Neuron (in vitro differentiated cells): ENCODE measurements at regions not wholly inside any gene's neighbourhood (a gene's known extent, or its start where the extent isn't known, plus 50 kb on each side); places are given as distances from the start of the nearest gene placed in this dataset.

Experiments used
- H2AFZ ChIP-seq: one replicate; pipeline ENCODE4 v1.6.1; 2013; ENCODE audit warnings: low read depth, mild to moderate bottlenecking, inconsistent platforms, low read length, moderate library complexity
- H3K27me3 ChIP-seq: one replicate; pipeline ENCODE4 v1.6.1; 2013; ENCODE audit warnings: low read length; ENCODE audit not compliant: insufficient read depth
- H3K36me3 ChIP-seq: one replicate; pipeline ENCODE4 v1.6.1; 2013; ENCODE audit warnings: low read length; ENCODE audit not compliant: insufficient read depth
- H3K4me1 ChIP-seq: one replicate; pipeline ENCODE4 v1.6.1; 2013; ENCODE audit warnings: low read length; ENCODE audit not compliant: insufficient read depth
- H3K4me3 ChIP-seq: 2 replicates; pipeline ENCODE4 v1.5.1; 2013; ENCODE audit warnings: mild to moderate bottlenecking, low read length, moderate library complexity
- H3K9me3 ChIP-seq: one replicate; pipeline ENCODE4 v1.6.1; 2013; ENCODE audit warnings: low read length

DNA sequence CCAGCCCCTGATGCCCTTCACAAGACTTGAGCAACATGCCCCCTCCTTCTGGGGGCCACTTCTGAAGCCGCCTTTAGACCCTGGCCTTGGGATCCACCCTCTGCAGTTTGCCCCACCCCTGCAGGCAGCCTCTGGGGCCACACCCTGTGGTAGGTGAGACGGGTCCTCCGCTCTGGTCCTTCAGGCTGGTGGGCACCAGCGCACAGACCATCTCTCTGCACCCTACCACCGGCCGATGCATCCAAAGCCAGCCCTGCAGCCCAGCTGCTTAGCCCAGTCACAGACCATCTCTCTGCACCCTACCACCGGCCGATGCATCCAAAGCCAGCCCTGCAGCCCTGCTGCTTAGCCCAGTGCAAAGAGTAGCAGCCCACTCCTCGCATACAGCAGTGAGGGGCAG, 159.3 kb upstream of the ECI2 start:
- peaks cover 11% of the 10 kb centered on the region for H3K4me1 ChIP-seq
- H3K9me3 ChIP-seq: no peaks in the 10 kb centered on the region
- no peak overlapping the region for H3K4me3 ChIP-seq
- no peaks in the 10 kb centered on the region for H3K27me3 ChIP-seq
- H2AFZ ChIP-seq: no peak overlapping the region
- no peaks in the 10 kb centered on the region for H3K36me3 ChIP-seq

DNA sequence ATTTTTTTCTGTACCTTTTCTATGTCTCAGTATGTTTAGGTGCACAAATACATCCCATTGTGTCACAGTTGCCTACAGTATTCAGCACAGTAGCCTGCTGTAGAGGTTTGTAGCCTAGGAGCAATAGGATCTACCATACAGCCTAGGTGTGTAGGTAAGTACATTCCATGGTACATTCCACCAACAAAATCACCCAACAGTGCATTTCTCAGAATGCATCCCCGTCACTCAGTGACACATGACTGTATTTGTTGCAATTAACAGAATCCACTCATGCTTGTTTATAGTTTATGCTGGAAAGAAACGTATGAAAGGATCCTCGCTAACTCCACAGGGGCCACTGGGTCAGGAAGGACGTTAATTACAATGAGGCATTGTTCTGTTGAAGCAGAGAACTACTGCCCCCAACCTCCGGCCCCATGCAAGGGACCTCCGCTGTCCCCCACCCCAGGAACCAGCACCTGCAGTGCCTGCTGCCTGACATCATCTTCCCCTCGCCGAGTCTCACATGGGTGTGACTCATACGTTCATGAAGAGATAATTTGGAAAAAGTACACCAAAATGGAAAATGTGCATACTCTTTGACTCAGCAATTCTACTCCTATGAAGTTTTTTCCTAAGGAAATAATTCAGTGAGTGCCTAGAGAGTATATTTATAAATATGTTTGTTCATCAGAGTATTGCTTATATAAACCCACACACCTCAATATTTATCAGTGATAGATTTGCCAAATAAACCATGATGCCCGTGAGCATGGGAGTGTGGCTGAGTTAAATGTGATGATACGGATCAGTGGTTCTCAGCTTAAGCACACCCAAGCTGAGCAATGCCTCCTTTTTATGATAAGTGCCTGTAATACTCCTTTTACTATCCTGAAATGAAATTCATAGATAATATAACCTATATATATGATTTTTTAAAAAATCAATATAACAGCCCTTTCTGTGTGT, 156.4 kb upstream of the ECI2 start:
- peaks cover 17% of the 10 kb centered on the region for H3K4me1 ChIP-seq

DNA sequence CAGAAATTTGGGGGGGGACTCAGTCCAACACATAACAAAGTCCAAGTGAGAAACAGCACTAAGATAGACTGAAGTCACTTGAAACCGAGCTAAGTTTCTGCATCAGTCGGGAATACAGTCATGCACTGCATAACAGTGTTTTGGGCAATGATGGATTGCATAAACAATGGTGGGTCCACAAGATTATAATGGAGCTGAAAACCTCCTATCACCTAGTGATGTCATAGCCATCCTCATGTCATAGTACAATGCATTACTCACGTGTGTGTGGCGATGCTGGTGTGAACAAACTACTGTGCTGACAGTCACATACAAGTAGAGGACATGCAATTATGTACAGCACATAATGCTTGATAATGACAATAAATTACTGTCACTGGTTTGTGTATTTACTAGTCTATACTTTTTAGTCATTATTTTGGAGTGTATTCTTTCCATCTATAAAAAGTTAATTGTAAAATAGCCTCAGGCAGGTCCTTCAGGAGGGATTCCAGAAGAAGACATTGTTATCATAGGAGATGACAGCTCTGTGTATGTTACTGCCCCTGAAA, 154.5 kb upstream of the ECI2 start:
- H3K4me3 ChIP-seq: no peak overlapping the region
- no peaks in the 10 kb centered on the region for H3K36me3 ChIP-seq
- H3K4me1 ChIP-seq: peaks cover 7% of the 10 kb centered on the region
- no peak overlapping the region for H2AFZ ChIP-seq
- no peaks in the 10 kb centered on the region for H3K27me3 ChIP-seq
- H3K9me3 ChIP-seq: no peaks in the 10 kb centered on the region

More for the DNA sequence above, 156.4 kb upstream of the ECI2 start:
- H3K27me3 ChIP-seq: no peaks in the 10 kb centered on the region
- no peaks in the 10 kb centered on the region for H3K36me3 ChIP-seq
- no peak overlapping the region for H2AFZ ChIP-seq
- no peak overlapping the region for H3K4me3 ChIP-seq
- H3K9me3 ChIP-seq: no peaks in the 10 kb centered on the region

DNA sequence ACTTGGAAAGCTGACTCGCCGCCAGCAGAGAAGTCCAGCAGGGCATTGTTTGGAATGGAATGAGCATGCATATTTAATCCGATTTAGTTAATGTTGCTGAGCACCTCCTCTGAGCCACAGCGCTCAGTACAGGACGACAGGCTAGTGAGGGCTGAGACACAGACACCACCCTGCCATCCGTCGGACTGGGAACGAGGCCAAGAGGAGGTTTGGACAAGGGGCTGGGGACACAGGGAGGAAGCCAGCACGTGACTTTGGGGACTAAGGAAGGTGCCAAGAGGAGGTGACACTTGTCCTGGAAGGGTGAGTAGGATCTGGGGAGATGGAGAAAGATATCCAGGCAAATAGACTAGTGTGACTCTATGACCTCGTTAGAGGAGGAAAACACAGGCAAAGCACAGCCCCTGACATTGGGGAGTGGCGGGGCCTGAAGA, 152.5 kb upstream of the ECI2 start:
- Histone ChIP-seq H3K36me3 (no peaks in the 10 kb centered on the region), H3K27me3 (no peaks in the 10 kb centered on the region), H3K9me3 (no peaks in the 10 kb centered on the region), H2AFZ (no peak overlapping the region), H3K4me3 (no peak overlapping the region), H3K4me1 (peaks cover 6% of the 10 kb centered on the region)

DNA sequence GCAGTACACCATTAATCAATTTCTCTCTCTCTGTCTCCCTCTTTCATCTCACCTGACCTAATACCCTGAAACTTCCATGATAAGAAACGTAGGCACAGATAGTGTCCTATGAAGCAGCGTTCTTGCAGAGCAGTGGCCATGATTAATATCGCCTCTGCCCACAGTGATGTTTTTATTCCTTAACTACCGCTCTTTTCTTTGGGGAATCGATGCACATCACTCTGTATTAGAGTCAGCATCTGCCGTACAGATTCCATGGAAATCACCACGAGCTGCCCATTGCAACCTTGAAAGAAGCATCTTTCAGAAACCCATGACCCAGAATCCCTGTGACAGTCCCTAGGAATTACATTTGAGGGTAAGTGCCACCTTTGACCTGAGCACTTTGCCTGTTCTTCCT, 152.0 kb upstream of the ECI2 start:
- no peak overlapping the region for H3K4me3 ChIP-seq
- no peaks in the 10 kb centered on the region for H3K27me3 ChIP-seq
- H3K9me3 ChIP-seq: no peaks in the 10 kb centered on the region
- H2AFZ ChIP-seq: no peak overlapping the region
- H3K4me1 ChIP-seq: peaks cover 6% of the 10 kb centered on the region
- no peaks in the 10 kb centered on the region for H3K36me3 ChIP-seq

DNA sequence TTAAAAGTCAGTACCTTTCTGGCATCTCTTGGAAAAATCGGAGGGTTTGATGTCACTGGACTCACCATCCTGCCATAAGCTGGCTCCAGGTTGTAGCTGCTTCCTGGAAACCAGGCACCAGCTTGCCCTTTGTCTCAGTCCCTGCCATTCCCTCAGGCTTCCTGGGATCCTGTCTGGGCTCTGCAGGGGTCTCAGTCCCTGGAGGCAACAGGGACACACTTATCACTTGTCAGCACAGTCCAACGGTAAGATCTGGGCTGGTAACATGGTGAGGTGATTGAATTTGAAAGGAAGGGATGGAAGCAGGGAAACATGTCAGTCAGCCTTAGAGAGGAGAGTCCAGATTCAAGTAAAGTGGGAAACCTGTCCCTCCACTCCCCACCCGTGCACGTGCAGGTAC, 147.6 kb upstream of the ECI2 start:
- H3K4me3 ChIP-seq: no peak overlapping the region
- no peaks in the 10 kb centered on the region for H3K27me3 ChIP-seq
- H3K9me3 ChIP-seq: no peaks in the 10 kb centered on the region
- no peak overlapping the region for H2AFZ ChIP-seq
- peaks cover 6% of the 10 kb centered on the region for H3K4me1 ChIP-seq
- H3K36me3 ChIP-seq: no peaks in the 10 kb centered on the region

DNA sequence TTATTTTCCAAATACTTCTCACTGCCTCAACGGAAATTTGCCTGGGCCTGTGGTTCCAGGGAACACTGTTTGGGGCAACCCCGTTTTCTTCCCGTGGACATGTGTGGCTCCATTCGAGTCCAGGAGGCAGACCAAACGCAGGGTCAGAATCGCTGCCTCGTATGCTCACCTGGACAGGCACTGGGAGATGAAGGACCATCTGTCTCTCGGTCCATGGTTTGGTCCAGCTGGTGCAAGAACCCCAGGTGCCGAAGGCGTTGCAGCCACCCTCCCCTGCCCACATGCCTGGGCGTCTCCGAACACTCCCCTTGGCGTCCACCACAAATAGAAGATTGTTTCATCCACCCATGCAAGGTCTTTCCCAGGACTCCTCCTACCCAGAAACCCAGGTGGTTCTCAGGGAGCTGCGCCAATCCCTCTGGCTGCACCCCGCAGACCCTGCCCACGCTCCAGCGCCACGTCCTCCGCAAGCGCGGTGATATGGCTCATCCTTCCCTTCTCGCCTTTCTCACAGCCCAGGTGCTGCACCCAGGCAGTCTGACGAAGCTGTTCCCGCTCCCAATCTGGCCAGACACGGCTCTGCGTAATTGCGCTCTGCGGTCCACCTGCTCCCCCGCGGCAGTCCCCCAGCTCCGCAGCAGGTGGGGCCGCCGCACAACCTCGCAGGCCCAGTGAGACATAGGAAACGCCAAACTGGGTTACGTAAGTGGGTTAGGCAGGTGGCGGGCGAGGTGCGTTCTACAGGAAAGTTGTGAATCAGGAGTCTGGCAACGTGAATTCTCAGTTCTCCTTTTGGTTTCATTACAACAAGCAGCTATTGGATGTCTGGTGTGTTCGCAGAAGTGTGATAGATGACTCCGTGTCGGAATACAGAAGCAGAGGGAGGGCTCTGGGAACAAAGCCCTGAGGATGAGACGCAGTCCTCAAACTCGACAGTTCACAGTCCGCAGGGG, 146.2 kb upstream of the ECI2 start:
- Histone ChIP-seq H2AFZ (no peak overlapping the region), H3K4me1 (no peaks in the 10 kb centered on the region), H3K4me3 (no peak overlapping the region), H3K9me3 (no peaks in the 10 kb centered on the region), H3K36me3 (no peaks in the 10 kb centered on the region), H3K27me3 (no peaks in the 10 kb centered on the region)

DNA sequence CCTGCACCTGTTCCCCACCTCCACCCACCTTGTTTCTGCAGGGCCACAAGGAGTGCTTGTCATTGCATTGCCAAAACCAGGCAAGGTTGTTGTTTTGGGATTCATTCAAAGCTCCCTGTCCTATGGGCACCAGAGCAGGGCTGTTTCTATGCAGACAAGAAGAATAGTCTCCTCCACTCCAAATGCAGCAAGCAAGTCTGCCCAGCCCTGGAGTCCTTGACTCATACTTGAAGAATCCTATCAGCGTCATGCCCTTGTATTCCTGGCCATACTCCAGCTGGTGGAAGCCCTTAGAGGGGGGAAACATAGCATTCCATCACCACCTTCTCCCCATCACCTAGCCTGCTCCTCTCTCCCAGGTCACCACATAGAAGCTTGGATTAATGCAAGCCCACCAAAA, 145.3 kb upstream of the ECI2 start:
- no peaks in the 10 kb centered on the region for H3K36me3 ChIP-seq
- no peak overlapping the region for H2AFZ ChIP-seq
- H3K4me1 ChIP-seq: no peaks in the 10 kb centered on the region
- H3K27me3 ChIP-seq: no peaks in the 10 kb centered on the region
- H3K9me3 ChIP-seq: no peaks in the 10 kb centered on the region
- no peak overlapping the region for H3K4me3 ChIP-seq

DNA sequence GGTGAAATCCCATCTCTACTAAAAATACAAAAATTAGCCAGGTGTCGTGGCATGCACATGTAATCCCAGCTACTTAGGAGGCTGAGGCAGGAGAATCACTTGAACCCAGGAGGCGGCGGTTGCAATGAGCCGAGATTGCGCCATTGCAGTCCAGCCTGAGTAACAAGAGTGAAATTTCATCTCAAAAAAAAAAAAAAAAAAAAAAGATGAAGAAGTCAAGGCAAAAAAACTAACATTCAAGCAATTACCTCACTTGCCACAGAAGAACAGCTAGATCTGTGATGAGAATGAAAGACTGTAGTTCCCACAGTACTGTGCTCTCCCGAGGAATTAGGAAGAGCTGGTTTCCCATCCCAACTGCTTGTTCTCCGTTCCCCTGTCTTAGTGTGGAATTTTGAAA, 144.7 kb upstream of the ECI2 start:
- H2AFZ ChIP-seq: no peak overlapping the region
- H3K36me3 ChIP-seq: no peaks in the 10 kb centered on the region
- peaks cover 2% of the 10 kb centered on the region for H3K9me3 ChIP-seq
- no peak overlapping the region for H3K4me3 ChIP-seq
- H3K4me1 ChIP-seq: no peaks in the 10 kb centered on the region
- no peaks in the 10 kb centered on the region for H3K27me3 ChIP-seq

DNA sequence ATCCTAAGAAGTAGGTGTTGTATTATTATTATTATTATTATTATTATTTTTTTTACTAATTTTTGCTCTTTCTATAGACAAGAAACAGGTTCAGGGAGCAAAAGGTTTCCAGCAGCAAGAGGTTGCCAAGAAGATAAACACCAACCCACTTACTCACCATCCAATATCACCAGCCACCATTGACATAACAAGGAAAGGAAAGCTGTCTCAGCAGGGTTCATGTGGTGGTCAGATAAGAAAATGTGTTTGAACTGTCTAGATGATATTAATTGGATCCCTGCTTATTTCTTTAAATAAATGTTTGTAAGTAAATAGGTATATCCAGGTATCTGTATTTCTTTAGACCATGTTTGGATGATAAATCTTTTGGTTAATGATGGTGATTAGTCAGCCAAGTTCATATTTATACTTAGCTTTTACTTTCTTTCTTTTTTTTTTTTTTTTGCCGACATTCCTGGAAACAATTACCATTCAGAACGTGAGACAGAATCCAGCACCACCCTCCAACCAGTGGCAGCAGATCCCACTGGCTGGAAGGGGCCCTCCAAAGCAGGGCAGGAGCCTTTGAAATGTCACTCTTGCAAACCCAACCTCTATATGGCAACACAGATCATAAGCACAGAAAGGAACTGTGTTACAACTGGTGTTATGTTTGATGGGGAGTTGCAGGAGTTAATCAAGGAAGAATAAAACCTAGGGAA, 139.2 kb upstream of the ECI2 start:
- Histone ChIP-seq H3K4me3 (no peak overlapping the region), H3K4me1 (no peaks in the 10 kb centered on the region), H3K36me3 (no peaks in the 10 kb centered on the region), H3K9me3 (peaks cover 2% of the 10 kb centered on the region), H3K27me3 (no peaks in the 10 kb centered on the region), H2AFZ (no peak overlapping the region)

DNA sequence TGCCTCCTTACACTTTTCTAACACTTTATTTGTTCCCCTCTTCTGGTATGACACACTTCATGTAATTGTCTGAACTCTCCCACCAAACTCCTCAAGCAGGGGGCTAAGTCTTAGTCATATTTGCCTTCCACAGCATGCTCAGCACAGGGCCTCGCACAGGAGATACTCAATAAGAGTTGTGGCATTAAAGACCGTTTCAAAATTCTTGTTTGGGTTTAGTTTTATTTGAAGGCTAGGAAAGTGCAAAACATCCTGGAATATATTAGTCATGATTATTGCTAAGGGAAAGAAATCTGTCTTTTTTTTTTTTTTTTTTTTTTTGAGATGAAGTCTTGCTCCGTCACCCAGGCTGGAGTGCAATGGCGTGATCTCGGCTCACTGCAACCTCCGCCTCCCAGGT, 137.6 kb upstream of the ECI2 start:
- Histone ChIP-seq H3K9me3 (peaks cover 2% of the 10 kb centered on the region), H3K36me3 (no peaks in the 10 kb centered on the region), H3K27me3 (no peaks in the 10 kb centered on the region), H3K4me1 (no peaks in the 10 kb centered on the region), H3K4me3 (no peak overlapping the region), H2AFZ (no peak overlapping the region)

DNA sequence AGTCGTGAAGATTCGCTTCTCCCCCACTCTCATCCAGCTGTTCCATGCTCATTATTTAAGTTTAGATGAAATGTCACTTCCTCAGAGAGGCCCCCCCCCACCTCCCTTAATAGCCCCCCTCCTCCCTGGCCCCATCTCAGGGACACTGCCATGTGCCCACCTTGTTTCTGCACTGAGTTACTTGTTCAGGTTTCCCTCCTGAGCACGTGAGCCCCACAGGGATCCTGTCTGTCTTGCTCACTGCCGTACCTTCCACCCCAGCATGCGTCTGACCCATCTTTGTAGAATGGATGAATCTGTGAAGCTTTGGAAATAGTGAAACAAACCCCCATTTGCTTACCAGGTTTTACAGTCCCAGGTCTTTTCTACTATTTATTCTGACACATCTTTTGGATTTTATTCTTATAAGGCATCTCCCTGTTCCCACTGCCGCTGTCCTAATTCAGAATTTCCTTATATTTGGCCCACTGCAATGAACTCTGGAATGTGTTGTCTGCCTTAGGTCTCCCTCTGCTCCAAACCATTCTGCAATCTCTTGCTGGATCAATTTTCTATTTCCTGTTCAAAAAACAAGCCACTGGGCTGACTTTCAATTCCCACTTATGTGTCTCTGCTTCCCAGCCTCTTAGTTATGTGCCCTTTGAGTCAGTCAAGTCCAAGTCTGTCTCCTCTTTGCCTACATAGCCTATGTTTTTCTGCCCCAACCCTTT, 136.5 kb upstream of the ECI2 start:
- no peaks in the 10 kb centered on the region for H3K27me3 ChIP-seq
- no peaks in the 10 kb centered on the region for H3K36me3 ChIP-seq
- no peaks in the 10 kb centered on the region for H3K4me1 ChIP-seq
- H3K4me3 ChIP-seq: no peak overlapping the region
- no peak overlapping the region for H2AFZ ChIP-seq
- peaks cover 2% of the 10 kb centered on the region for H3K9me3 ChIP-seq
